ENCODE measurements at regions not wholly inside any gene's neighbourhood (a gene's known extent, or its start where the extent isn't known, plus 50 kb on each side); places are given as distances from the start of the nearest gene placed in this dataset.
"Not testable (repeated sequence)": the region's sequence is repeated elsewhere in the genome, so short reads cannot be mapped to it uniquely, and the experiment has no call there.

- TF ChIP-seq, protein P1, sequence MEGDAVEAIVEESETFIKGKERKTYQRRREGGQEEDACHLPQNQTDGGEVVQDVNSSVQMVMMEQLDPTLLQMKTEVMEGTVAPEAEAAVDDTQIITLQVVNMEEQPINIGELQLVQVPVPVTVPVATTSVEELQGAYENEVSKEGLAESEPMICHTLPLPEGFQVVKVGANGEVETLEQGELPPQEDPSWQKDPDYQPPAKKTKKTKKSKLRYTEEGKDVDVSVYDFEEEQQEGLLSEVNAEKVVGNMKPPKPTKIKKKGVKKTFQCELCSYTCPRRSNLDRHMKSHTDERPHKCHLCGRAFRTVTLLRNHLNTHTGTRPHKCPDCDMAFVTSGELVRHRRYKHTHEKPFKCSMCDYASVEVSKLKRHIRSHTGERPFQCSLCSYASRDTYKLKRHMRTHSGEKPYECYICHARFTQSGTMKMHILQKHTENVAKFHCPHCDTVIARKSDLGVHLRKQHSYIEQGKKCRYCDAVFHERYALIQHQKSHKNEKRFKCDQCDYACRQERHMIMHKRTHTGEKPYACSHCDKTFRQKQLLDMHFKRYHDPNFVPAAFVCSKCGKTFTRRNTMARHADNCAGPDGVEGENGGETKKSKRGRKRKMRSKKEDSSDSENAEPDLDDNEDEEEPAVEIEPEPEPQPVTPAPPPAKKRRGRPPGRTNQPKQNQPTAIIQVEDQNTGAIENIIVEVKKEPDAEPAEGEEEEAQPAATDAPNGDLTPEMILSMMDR (IDR thresholded peaks at IDR 0.05; ENCODE audit: insufficient read depth, low read length, poor library complexity, severe bottlenecking): no peak
- Histone ChIP-seq H3K36me3 (ENCODE audit: control insufficient read depth, insufficient read depth, low read length) (no peaks in the 10 kb centered on the region), H3K4me3 (ENCODE audit: low read depth, low read length) (no peak overlapping the region), H3K27me3 (ENCODE audit: control insufficient read depth, insufficient read depth, low read length) (peaks cover 3% of the 10 kb centered on the region)
- DNase-seq (ENCODE audit: low read depth): no peak
Measured at GRCh38 chr20:48035961-48036731, 250.9 kb upstream of the SULF2 start.

- Histone ChIP-seq H3K36me3 (ENCODE audit: control insufficient read depth, insufficient read depth, low read length) (no peaks in the 10 kb centered on the region), H3K27me3 (ENCODE audit: control insufficient read depth, insufficient read depth, low read length) (peaks cover 3% of the 10 kb centered on the region), H3K4me3 (ENCODE audit: low read depth, low read length) (no peak overlapping the region)
- TF ChIP-seq, protein P1 (IDR thresholded peaks at IDR 0.05; ENCODE audit: insufficient read depth, low read length, poor library complexity, severe bottlenecking): no peak
- DNase-seq (ENCODE audit: low read depth): no peak
Measured at GRCh38 chr20:48034751-48035150, 249.5 kb upstream of the SULF2 start.

GRCh38 chr20:48033005-48033404 is 247.7 kb upstream of the SULF2 start:
- DNase-seq (ENCODE audit: low read depth); H3K4me3 ChIP-seq (ENCODE audit: low read depth, low read length); H3K36me3 ChIP-seq (ENCODE audit: control insufficient read depth, insufficient read depth, low read length); H3K27me3 ChIP-seq (ENCODE audit: control insufficient read depth, insufficient read depth, low read length): not testable (repeated sequence)

DNA sequence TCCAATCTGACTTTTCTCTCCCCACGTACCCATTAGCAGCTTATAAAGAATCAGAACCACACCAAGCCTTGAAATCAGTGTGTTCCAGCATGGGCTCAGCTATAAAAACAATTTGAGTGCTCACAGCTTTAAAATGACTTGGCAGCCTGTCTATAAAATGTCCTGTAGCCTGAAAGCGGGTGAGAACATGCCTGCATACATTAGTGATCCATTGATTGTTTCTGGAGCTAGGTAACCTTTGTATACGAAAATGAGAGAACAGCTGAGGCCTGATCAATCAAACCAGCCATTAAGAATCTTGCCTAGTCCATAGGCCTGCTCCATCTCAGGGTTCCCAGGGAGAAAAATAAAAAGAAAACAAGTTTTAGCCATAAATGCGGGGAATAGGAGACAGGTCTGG is 245.8 kb upstream of the SULF2 start:
- TF ChIP-seq, protein P1 (IDR thresholded peaks at IDR 0.05; ENCODE audit: insufficient read depth, low read length, poor library complexity, severe bottlenecking): no peak
- no peak for DNase-seq (ENCODE audit: low read depth)
- Histone ChIP-seq H3K27me3 (ENCODE audit: control insufficient read depth, insufficient read depth, low read length) (no peaks in the 10 kb centered on the region), H3K4me3 (ENCODE audit: low read depth, low read length) (no peak overlapping the region), H3K36me3 (ENCODE audit: control insufficient read depth, insufficient read depth, low read length) (no peaks in the 10 kb centered on the region)

GRCh38 chr20:48026981-48027592 is 241.8 kb upstream of the SULF2 start:
- DNase-seq (ENCODE audit: low read depth): no peak
- Histone ChIP-seq H3K4me3 (ENCODE audit: low read depth, low read length) (no peak overlapping the region), H3K36me3 (ENCODE audit: control insufficient read depth, insufficient read depth, low read length) (no peaks in the 10 kb centered on the region), H3K27me3 (ENCODE audit: control insufficient read depth, insufficient read depth, low read length) (no peaks in the 10 kb centered on the region)
- TF ChIP-seq, protein P1 (IDR thresholded peaks at IDR 0.05; ENCODE audit: insufficient read depth, low read length, poor library complexity, severe bottlenecking): no peak

- no peaks in the 10 kb centered on the region for H3K27me3 ChIP-seq (ENCODE audit: control insufficient read depth, insufficient read depth, low read length)
- TF ChIP-seq, protein P1 (IDR thresholded peaks at IDR 0.05; ENCODE audit: insufficient read depth, low read length, poor library complexity, severe bottlenecking): no peak
- DNase-seq (ENCODE audit: low read depth): no peak
- no peak overlapping the region for H3K4me3 ChIP-seq (ENCODE audit: low read depth, low read length)
- H3K36me3 ChIP-seq (ENCODE audit: control insufficient read depth, insufficient read depth, low read length): no peaks in the 10 kb centered on the region
Measured at GRCh38 chr20:48025661-48026060, 240.4 kb upstream of the SULF2 start.
